ENCODE measurements at regions not wholly inside any gene's neighbourhood (a gene's known extent, or its start where the extent isn't known, plus 50 kb on each side); places are given as distances from the start of the nearest gene placed in this dataset.

- DNase-seq: no peak
- intact Hi-C loops (cut with DNase I): no loop called here
- Histone ChIP-seq H3K36me3 (no peaks in the 10 kb centered on the region), H3K4me1 (no peaks in the 10 kb centered on the region), H3K9me3 (no peaks in the 10 kb centered on the region), H3K4me3 (no peak overlapping the region), H3K27me3 (peaks cover 0 to 14% (median 0%) of the 10 kb centered on the region in 4 donors), H3K27ac (no peak overlapping the region)
- 72 to 75% methylated on average over 9 of the region's 9 CpGs for WGBS, 2 donors
- no peak for TF ChIP-seq CTCF (IDR thresholded peaks at IDR 0.05)
- no peak for TF ChIP-seq POLR2A (IDR thresholded peaks at IDR 0.05)
These were observed 123.2 kb upstream of the GOLGA8J start for GRCh38 chr15:29959384-29960137.

GRCh38 chr15:29952225-29952624 is 130.0 kb upstream of the TJP1 start:
- TF ChIP-seq CTCF (IDR thresholded peaks at IDR 0.05): no peak
- TF ChIP-seq POLR2A (IDR thresholded peaks at IDR 0.05): no peak
- WGBS, 2 donors: 35 to 43% methylated on average over 1 of the region's 1 CpG
- H3K36me3 ChIP-seq: no peaks in the 10 kb centered on the region

DNA sequence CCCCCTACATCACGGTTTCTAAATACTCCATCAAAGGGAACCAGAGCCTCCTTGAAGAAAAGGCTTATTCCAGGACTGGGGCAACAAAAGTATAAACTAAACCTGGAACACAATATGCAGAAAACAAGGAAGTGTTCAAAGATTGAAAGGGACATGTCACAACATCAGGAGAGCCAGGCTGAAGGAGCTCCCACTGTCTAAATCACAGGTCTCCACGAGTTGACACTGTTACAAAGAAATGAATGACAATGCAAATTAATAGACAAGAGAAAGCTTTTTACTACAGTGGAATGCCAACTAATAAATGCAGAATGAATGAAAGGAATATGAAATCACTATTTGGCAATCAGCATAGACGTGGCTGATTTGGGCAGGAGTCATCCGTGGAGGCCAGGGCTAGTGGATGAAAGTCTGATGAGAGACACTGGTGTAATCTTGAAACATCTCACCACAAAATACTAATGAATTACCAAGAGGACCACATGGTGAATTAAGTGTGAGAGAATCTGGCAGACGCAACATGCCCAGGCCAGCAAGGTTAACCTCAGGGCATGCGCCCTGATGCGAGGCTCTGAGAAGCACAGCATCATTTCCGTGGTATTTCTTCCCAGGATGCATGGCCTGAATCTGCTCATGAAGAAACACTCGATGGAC is 123.8 kb upstream of the TJP1 start:
- intact Hi-C loops (cut with DNase I): no loop called here
- TF ChIP-seq POLR2A (IDR thresholded peaks at IDR 0.05): no peak
- no peak for TF ChIP-seq CTCF (IDR thresholded peaks at IDR 0.05)
- Histone ChIP-seq H3K27me3 (no peaks in the 10 kb centered on the region), H3K36me3 (no peaks in the 10 kb centered on the region), H3K4me3 (no peak overlapping the region), H3K9me3 (no peaks in the 10 kb centered on the region), H3K27ac (no peak overlapping the region), H3K4me1 (no peaks in the 10 kb centered on the region)
- WGBS, 2 donors: 54 to 59% methylated on average over 9 of the region's 9 CpGs
- DNase-seq: no peak

More at GRCh38 chr15:29952225-29952624, 130.0 kb upstream of the TJP1 start:
- no peaks in the 10 kb centered on the region for H3K4me1 ChIP-seq
- no peaks in the 10 kb centered on the region for H3K27me3 ChIP-seq
- no peak overlapping the region for H3K4me3 ChIP-seq
- intact Hi-C loops (cut with DNase I): no loop called here
- H3K27ac ChIP-seq: no peak overlapping the region
- no peak for DNase-seq
- H3K9me3 ChIP-seq: no peaks in the 10 kb centered on the region

DNA sequence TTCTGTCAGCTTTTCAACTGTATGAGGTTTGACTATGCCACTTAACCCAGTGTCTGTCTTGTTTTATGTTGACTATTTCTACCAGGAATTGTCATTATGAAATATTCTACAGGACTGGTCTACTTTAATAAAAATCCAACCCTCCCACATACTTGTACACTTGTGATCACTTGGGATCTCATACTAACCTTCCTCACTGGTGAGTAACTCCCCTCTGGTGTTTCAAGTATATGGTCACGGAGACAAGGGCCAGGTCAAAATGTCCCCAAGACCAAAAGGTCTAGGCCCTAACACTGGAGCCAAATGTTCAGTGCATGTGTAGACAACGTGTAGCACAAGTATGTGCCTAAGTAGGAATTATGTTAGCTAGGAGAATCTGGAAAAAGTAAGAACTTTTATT is 122.7 kb upstream of the TJP1 start:
- no peaks in the 10 kb centered on the region for H3K36me3 ChIP-seq
- DNase-seq: no peak
- H3K27ac ChIP-seq: no peak overlapping the region
- WGBS, 2 donors: 74 to 81% methylated on average over 2 of the region's 2 CpGs
- H3K27me3 ChIP-seq: no peaks in the 10 kb centered on the region
- no peaks in the 10 kb centered on the region for H3K4me1 ChIP-seq
- intact Hi-C loops (cut with DNase I): no loop called here
- H3K4me3 ChIP-seq: no peak overlapping the region
- H3K9me3 ChIP-seq: no peaks in the 10 kb centered on the region
- no peak for TF ChIP-seq CTCF (IDR thresholded peaks at IDR 0.05)
- no peak for TF ChIP-seq POLR2A (IDR thresholded peaks at IDR 0.05)

DNA sequence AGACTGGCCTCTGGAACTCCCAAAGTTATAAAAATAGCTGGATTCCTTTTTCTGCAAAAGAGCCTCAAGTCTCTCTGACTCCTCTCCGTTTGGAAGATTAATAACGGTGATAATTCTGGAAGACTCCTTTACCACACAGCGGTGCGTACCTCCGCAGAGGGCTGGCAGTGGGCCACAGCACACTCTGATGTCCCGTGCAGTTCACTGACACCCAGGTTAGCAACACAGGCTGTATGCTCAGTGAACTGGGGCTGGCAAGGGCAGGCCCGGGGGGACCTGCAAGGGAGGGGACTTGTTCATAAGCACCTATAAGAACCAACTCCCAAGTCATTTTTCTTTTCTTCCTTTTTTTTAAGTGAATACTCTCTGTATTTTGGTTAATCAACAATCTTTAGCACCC is 120.3 kb upstream of the TJP1 start:
- Histone ChIP-seq H3K36me3 (no peaks in the 10 kb centered on the region), H3K4me1 (peaks cover 0 to 15% (median 0%) of the 10 kb centered on the region in 3 donors), H3K27me3 (no peaks in the 10 kb centered on the region), H3K4me3 (no peak overlapping the region), H3K27ac (no peak overlapping the region), H3K9me3 (no peaks in the 10 kb centered on the region)
- DNase-seq: no peak
- TF ChIP-seq CTCF (IDR thresholded peaks at IDR 0.05) (no peak), POLR2A (IDR thresholded peaks at IDR 0.05) (no peak)
- WGBS, 2 donors: 77 to 84% methylated on average over 6 to 7 of the region's 7 CpGs
- intact Hi-C loops (cut with DNase I): no loop called here

Measured in esophagus squamous epithelium (tissue), 5 donors.